NCI-H2107 treated with DMSO at 0.1 percent for 48 hours (cell line): ENCODE measurements at regions not wholly inside any gene's neighbourhood (a gene's known extent, or its start where the extent isn't known, plus 50 kb on each side); places are given as distances from the start of the nearest gene placed in this dataset.
A peak's percentile ranks its signal among the peaks of the same experiment; 100 is the strongest.

Experiments used
- DNase-seq: peaks from one replicate; lab custom pipeline; 2025; ENCODE audit not compliant: unreplicated experiment; lab: John Stamatoyannopoulos, UW

DNA sequence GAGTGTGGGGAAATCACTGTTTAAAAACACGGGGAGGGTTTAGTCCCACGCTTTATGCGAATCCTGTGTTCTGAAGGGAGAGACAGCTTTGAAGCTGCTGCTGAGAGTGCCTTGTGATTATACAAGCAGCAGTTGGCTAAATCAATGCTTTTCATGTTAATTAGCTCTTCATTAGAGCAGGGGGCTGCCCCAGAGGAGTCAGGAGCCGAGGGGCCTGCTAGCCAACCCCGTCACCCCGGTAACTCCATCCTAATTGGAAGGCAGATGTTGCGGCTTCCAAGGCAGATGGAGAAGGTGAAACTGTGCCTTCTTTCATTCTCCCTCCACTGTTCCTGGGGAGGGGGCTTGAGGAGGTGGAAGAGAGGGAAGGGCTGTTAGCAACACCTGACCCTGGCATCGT, 92.4 kb upstream of the ANKRD34C start:
- no peak for DNase-seq

DNA sequence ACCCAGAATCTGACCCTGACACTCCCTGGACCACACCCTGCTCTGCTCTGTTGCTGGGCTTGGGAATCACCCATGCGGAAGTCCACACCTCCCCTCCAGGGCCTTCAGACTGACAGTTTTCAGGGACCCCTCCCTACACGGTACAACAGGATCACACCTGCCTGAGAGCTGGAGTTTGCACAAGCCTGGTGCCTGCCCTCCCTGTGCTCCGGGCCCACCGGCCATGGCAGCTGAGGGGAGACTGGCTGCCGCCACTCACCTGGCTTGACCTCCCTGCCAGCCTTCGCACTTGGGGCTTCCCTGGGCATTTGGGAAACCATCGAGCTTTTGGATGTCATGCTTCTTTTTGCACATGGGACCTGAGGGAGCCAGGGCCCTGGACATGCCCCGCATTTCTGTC, 95.9 kb upstream of the ANKRD34C start:
- DNase-seq: no peak

DNA sequence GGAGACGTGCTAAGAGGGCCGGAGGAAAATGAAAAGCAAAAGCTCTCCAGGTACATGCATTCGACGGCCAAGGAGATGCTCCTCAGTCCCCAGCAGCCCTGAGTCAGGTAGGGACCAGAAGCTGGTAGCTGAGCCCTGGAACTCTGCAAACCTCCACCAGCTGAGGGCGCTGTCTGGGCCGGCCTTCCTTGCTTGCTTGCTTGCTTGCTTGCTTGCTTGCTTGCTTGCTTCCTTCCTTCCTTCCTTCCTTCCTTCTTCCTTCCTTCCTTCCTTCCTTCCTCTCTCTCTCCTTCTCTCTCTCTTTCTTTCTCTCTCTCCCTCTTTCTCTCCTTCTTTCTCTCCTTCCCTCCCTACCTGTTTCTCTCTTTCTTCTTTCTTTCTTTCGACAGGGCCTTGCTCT, 94.6 kb upstream of the RASGRF1 start:
- DNase-seq: no peak

DNA sequence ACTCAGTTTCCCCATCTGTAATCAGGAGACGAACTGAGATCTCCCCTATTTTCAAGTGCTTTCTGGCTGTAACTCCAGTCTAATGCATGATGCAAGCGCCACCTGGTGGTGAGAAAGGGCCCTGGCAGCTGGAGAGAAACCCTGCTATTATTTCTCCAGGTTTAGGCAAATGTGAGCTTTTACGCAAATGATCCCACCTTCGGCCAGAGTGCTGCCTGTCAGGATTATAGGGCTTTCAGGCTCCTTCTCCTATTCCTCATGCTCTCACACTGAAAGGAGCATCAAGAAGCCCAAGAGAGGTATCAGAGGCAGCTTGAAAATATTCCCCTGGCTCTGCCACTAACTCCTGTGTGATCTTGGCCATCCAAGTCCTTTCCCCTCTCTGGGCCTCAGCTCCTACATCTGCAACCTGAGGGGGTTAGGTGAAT, 93.9 kb upstream of the RASGRF1 start:
- peak; percentile 37 for DNase-seq

DNA sequence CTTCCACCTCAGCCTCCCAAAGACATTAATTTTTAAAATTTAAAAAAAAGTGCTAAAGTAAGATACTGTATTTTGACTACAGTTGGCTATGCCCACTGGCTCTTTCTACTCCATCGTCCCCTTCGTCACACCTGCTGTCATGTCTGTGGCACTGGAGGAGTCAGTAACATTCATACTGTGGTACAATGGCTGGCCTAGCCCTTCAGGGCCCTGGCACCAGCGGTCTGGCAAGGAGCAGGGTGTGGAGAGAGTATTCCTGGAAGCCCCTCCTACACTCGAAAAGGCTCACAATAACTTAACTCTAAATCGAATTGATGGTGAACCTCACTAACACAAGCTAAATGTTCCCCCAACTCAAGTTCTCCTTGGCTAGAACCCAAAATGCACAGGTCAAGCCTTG, 89.7 kb upstream of the RASGRF1 start:
- DNase-seq: no peak

DNA sequence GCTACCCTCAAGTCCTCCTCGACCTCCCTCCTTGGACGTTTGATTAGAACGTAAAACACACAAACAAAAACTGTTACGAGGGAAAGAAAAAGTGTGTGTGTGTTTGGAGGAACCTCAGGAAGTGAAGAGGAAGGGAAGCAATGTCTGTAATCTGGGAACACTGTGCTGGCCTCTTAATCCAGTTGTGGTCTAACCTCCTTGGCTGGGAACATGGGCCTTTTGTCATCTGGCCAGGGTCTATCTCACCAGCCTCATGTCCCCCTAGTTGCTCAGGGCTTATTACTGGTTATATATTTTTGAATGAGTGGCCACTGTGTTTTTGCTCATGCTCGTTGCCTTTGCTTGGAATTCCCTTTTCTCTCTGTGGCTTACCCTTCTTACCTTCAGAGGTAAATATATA, 89.0 kb upstream of the RASGRF1 start:
- DNase-seq: no peak

DNA sequence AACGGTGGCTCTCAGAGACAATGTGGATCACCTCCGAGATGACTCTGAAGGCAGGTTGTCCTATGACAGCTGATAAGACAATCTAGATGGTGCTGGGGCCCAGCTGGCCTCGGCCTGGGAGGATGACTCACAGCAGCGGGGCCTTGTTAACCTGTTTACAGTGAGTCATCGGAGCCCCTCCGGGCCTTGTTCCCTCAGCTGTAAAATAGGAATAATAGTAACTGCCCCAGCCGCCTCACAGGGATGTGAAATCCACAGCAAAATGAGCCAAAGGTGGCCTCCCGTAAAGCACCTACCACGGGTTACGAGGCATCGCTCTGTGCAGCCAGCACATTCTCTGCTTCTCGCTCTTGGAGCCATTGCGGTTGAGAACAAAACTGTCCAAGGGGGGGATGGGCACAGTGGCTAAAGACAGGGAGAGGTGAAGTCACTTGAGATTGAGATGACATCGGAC, 88.6 kb upstream of the RASGRF1 start:
- DNase-seq: no peak

DNA sequence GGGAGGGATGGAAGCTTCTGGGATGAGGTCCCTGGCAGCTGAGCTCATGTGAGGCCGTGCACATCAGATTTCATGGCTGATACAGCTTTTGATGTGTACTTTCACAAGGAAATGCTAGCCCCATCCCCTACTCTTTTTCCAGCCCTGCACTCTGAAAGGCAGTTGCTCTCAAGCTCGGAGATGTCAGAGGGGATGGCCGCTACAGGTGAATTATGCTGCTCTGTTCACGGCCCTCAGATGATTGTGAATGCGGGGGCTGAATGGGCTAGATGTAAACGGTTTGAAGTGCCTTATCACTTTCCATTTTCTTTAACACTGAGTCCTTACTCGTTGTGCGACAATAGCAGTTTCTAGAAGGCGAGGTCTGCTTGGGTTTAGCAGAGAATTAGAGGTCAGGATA, 88.0 kb upstream of the RASGRF1 start:
- DNase-seq: no peak

DNA sequence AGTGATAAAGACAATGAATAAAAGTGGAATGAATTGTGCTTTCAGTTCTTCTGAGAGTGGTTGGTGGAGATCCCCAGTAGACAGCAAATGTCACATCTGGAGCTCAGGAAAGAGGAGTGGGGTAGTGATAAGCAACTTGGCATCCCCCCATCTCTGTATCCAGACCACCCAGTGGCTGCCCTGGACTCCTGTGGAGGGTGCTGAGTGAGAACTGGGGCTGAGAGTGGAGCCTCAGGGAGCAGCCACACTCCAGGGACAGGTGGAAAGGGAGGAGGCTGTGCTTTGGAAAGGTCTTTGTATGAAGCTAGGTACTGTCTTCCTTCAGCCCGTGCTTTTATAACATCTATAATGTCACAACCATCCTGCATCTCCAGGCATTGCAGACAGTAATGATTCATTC, 85.6 kb upstream of the RASGRF1 start:
- no peak for DNase-seq

DNA sequence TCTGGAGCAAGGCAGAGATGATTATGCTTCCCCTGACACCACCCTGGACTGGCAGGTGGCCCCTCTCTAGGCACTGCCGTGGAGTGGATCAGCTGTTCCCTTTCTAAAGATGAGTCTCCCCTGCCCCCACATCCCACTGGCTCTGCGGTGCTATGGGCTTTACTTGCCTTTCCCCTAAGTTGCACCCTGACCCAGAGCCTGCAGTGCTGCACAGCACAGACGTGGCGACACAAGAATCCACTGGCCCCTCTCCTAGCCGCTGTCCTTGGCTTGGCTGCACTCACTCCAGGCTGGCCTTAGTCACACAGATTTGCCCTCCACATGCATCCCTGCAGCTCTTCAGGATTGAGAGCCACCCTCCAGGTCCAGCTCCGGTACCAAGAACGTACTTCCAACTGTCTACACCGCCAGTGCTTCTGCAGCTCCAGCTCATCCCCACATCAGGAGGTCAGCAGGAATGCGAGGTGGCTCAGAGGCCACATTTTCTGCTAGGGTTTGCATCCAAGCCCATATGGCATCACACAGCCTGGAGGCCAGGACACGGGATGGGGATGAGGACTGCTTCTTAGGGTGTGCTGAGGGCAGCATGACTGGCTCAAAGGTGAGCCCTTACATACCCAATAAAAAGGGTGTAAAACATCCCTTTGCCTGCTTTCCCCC, 82.4 kb upstream of the RASGRF1 start:
- no peak for DNase-seq

DNA sequence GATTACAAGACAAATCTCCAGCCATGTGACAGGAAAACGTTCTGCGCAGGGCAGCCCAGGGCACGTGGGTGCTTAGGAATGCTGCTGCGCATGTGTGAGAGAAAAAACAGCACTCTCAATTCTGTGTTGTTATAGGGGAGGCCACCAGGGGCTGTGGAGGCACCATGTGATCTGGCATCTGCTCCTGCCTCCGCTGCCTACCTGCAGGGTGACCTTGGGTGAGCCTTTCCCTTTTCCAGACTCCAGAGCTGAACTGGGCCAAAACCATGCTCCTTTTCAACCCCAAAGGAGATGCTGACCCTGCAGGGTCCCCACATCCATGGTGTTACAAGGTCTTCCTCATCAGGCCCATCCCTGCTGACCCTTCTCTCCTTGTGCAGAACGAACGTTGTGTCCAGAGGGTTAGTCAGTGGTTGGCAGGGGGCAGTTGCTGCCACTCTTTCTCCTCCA, 81.5 kb upstream of the RASGRF1 start:
- no peak for DNase-seq

DNA sequence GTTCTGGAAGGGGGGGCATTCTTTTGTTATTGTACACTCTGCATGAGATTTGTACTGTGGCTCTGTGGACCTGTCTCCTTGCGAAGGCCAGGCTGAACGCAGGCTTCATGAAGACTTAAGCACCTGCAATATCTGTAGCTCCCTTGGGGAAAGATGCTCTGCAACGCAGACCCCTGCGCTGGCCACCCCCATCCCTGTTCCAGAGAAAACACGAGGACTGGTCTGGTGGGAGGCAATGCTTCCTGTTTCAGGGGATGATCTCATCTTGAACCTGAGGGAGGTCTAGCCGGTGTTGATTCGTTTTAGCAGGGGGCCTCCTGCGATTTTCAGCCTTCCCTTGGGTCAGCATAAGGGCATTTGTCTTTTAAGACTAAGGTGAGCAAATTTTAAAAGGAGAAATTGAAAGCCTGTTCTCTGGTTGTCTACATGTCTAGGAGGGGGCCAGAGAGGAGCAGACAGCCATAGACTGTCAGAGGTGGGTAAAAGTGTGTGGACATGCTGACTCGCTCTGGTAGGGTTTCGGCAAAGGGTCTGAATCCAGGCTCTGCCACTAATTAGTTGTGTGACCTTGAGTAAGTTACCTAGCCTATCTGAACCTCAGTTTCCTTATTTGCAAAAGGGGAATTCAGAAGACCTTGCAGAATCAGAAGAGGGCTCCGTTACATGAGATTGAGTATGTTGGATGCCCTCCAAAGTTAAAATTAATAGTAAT, 80.9 kb upstream of the RASGRF1 start:
- no peak for DNase-seq

DNA sequence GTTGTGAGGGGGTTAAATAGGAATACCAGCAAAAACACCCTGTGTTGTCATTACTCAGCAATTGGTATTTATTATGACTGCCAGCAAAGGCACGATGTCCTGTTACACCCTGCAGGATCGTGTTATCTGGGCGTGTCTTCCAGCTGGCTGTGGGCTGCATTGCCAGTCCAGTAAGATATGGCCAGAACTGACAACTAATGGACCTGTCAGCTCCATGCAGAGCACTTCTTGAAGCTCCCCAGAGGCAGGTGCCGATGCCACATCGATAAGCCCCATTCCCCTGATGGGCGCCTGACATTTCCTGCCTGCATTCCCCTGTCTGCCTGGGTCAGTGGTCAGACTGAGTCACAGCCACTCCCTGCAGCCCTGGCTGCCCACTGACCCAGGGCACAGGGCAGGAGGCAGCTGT, 79.7 kb upstream of the RASGRF1 start:
- no peak for DNase-seq

DNA sequence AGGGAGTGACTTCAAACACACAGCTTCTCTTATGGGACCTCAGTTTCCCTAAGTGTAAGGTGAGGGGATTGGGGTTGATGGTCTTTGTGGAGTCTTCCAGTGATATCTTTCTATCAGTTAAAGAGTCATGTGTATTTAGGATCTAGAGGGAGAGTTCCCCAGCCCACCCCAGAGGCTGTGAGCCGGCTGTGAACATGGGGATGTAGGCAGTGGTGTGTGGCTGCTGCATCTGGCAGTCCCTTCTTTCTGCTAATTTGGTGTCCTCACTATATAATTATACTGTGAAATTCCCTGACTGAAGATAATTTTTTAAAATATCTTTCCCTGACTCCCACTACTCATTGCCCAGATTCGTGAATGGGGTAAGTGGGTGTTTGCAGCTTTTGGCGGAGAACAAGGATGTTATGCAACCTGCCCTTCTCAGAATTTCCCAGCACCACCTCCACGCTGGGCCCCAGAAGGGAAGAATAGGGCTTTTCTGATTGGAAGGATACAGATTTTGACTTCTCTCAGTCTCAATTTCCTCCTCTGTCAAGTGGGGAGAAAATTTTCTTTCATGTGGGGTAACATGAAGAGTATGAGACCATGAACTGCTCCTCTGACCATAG, 79.0 kb upstream of the RASGRF1 start:
- no peak for DNase-seq

DNA sequence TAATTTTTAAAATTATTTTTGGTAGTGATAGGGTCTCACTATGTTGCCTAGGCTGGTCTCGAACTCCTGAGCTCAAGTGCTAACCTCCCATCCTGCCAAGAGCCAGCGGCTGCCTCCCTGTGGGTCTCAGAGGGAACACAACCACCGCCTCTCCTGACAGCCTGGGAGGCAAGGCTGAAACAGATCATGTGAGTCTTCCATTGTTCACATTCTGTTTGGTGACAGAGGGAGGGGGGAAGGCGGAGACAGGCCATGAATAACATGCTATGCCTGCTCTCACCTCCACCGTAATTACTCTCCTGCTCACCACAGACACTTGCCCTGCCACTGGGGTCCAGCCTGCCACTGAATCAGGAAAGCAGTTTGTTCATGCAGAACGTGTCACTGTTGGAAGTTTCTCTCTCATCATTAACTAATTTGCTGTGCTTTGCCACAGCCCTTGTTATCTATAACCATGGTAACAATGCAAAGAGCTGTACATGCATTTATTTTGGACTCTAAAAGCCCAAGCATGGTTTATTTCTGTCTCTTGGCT, 78.4 kb upstream of the RASGRF1 start:
- DNase-seq: peak; percentile 50

DNA sequence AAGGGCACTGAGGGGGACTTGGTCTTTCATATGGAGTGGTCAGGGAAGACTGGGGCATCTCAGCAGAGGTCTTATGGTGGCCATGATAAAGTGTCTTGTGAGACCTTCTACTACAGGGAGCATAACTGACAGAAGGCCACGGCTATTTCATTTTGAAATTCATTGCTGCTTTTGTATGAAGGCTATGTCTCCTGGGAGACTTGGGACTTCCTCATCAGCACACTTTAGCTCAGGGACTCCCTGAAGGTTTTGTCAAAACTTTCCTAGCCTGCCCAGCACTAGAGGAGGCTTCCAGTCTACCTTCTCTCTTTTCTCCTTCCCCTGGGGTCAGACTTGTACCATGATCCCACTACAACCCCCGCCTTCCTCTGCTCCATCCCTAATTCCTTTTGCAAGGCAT, 77.2 kb upstream of the RASGRF1 start:
- no peak for DNase-seq

DNA sequence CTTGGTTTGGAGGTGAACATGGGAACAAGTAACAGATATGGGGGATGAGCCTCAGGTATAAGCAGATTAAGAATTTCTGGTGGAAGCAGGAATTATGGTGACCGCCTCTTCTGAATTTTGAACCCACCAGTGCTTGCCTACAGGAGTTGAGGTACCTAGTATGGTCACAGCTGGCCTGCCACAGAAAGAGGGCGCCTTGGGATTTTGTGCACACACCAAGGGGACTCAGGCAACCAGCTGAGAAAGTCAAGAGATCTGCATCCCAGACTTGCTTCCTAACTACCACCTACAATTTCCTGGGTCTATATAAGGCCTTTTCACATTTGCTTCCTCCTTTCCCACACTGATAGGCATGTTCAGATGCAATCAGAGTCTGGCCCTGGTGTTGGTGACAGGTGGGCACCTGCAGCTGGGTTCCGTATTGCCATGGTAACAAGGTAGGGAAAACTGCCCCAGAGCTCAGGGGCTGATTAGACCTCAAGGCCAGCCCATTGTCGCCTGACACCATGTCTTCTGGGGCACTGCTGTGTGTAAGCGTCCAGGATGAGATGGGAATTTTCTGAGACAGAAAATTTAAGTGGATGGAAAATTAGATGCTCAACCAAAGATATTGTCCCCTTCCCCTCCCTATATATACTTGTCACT, 75.9 kb upstream of the RASGRF1 start:
- no peak for DNase-seq

DNA sequence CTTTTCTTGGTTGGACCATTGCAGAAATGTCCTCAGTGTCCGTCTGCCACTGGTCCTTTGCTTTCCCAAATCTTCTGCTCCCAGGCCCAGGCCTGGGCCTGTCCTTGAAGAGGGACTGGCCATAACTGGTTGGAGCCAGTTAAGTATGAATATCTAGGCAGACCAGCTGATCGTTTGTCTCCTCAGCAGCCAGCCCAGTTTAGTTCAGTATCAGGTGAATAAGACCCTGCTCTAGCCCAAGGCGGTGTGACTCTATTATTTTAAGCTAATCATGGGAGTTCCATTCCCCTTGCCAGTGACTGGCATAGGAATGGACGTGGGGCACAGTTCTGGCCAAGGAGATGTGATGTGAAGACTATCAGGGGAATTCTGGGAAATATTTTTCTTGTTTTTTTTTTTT, 73.9 kb upstream of the RASGRF1 start:
- DNase-seq: no peak

DNA sequence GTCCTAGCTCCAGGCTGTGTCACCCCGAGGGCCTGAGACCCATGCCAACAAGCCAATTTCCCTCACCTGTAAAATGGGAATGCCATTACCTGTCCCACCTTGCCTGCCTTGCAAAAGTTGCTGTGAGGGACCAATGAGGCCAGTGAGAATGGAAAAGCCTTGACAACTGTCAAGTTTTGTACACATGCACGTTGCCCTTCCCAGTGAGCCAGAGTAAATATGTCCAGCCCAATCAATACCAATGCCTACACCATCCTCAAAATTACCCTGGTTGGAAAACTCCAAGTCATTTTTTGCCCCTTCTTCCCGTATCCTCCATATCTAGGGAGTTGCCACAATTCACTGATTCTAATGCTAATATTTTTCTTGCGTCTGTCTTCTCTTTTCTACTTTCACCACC, 73.5 kb upstream of the RASGRF1 start:
- DNase-seq: no peak

DNA sequence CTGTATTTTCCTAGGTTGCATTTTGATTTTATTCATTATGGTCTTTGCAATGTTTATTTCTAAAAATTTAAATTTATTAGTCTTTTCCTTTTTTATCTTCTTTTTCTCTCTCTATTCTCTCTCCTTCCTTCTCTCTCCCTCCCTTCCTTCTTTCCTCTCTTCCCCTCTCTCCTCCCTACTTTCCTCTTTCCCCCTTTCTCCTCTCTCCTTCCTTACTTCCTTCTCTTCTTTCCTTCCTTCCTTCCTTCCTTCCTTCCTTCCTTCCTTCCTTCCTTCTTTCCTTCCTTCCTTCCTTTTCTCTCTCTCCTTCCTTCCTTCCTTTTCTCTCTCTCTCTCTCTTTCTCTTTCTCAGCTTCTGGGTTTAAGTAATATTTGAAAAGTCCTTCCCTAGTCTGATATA, 72.8 kb upstream of the RASGRF1 start:
- DNase-seq: no peak

DNA sequence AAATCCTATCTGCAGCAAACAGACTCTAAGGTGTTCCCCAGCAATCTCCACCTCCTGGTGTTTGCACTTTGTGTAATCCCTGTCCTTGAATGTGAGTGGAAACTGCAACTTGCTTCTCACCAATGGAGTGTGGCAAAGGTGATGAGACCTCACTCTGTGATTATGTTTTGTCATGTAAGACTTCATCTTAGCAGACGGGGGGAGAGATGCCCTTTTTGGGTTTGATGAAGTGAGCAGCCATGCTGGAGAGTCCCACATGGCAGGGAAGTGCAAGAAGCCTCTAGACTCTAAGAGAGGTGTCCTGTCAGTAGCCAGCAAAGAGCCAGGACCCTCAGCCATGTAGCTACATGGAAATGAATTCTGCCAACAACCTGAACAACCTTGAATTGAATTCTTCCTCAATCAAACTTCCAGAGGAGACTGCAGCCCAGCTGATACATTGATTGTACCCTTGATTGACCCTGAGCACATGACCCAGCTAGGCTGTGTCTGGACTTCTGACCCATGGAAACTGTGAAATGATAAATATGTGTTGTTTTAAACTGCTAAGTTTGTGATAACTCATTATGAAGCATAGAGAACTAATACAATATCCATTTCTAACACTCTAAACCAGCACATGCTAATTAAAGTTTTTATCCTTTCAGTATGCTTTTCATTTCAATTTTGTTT, 71.4 kb upstream of the RASGRF1 start:
- no peak for DNase-seq
